GM03348 (cell line): ENCODE measurements at regions not wholly inside any gene's neighbourhood (a gene's known extent, or its start where the extent isn't known, plus 50 kb on each side); places are given as distances from the start of the nearest gene placed in this dataset.

Source experiments
- DNase-seq: peaks from one replicate; pipeline ENCODE4 v3.0.0; 2012; ENCODE audit warnings: low spot score

DNA sequence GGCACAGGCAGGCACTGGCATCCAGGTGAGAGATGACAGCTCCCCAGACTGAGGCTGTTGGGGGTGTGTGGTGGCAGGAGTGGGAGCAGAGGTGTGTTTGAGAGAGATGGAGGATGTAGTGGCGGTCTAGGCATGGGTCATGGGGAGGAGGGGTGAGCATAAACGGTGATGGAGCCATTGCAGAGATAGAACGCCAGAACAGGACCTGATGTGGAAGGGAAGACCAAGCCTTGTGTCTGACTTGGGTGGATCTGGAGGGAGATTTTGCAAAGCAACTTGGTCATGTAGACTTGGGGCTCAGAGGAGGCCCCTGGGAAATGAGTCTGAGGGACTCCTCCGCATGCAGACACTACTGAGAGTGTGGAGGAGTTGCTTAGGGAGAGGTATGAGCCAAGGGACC, 50.0 kb upstream of the CLDN5 start:
- no peak for DNase-seq

DNA sequence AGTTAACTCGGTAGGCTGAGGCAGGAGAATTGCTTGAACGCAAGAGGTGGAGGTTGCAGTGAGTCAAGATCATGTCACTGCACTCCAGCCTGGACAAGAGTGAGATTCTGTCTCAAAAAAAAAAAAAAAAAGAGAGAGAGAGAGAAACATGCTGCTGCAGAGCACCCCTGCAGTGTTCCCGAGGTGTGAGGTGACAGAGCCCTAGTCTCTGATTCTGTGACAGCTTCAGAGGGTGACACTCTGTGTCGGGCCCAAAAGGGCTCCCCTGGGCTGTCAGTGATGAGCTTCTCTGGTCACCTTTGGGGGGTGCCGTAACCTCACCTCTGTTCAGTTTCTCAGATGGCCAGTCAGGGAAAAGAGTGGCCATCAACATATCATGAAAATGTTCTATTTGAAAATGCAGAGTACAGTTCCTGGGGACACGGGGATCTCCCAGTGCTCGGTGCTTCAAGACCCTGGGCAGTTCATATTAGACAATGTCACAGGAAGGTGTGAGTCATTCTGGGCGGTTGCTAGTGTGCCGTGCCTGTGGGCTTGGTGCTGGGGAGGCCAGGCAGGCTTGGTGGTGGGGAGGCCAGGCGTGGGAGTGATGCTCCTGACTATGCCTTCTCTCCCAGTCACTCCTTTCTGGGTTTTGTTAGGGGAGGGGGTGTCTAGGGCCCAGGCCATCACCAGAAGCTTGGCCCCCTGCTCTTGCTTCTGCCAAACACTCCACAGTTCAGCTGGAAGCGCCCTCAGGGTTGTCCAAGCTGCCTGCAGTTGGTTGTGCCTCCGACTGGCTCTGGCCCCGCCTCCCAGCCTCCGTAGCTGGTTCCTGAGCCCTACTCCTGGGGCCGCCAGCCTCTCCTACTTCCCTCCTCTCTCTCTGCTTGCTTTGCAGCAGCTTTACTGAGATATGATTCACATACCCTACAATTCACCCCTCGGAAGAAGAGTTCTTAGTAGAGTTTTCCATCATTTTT, 52.5 kb upstream of the CLDN5 start:
- DNase-seq = peak; percentile 64

DNA sequence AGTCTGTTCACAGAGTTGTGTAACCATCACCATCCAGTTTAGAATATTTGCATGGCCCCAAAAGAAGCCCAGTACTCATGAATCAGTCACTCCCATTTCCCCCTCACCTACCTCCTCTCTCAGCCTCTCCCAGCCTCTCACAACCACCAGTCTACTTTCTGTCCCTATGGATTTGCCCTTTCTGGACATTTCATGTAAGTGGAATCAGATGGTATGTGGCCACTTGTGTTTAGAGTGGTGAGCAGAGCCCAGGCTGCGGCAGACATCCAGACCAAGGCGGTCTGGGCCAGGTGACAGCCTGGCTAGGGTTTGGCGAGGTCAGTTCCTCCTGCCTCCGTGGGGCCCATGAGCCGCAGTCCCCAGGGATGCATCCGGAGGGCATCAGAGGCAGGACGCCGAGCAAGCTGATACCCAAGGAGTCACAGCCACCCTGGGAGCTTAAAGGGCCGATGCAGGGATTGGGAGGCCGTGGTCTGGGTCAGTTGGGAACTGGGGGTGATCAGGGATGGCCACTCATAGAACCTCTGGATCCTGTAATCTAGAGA, 53.3 kb upstream of the CLDN5 start:
- no peak for DNase-seq

DNA sequence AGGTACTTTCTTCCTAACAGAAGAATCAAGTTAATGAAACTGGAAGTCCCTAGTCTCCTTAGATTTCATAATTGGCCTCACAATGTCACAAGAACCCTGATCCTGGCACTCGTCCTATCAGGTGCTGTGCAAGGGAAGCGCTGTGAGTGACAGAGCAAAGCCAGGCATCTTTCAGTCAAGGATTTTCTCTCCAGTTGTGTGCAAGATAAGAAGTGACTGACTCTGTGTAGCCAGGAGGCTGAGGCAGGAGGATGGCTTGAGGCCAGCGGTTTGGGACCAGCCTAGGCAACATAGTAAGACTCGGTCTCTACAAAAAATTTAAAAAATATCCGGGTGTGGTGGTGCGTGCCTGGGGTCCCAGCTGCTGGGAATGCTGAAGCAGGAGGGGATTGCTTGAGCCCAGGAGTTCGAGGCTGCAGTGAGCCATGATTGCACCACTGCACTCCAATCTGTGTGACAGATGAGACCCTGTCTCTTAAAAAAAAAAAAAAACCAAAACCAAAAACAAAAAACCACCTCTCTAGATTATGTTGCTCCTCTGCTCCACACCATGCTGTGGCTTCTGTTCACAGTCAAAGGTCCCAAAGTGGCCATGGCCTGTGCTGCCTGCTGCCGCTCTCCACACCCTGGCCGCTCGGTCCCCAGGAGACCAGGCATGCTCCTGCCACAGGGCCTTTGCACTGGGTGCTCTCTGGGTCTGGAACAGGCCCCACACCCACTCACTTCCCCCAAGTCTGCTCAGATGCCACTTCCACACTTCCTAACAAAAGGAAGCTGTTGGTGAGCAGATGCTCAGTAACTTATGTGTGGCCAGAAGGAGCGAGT, 54.2 kb upstream of the CLDN5 start:
- DNase-seq = no peak

DNA sequence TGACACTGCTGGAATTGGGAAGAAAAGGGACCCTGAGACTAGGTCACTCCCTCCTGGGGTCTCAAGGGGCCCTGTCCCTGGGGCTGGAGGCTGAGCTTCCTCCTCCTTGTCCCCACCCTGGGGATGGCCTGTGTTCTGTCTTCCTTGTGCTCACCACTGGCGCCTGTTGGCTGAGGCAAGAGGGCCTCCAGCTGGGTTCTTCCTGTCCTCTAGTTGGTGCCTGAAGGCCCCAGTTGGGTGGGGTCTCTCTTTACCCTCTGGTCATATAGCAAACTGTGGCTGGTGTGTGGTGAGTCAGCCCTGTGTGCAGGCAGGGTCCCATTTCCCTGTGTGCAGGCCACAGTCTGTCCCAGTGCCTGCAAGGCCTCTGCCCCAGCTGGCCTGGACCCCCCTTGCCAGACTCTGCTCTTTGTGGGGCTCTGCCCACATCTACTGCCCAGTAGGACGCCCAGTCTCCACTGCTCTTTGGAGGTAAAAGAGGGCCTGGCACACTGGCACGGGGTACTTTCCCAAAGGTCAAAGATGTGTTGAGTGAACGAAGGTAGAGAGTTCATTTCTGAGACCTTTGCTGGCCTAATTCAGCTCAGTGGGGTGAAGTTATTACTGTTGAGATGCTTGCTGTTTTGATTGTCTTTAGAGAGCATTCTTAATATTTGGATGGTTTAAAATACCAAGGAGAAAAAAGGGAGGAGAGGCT, 55.1 kb upstream of the CLDN5 start:
- DNase-seq = no peak

DNA sequence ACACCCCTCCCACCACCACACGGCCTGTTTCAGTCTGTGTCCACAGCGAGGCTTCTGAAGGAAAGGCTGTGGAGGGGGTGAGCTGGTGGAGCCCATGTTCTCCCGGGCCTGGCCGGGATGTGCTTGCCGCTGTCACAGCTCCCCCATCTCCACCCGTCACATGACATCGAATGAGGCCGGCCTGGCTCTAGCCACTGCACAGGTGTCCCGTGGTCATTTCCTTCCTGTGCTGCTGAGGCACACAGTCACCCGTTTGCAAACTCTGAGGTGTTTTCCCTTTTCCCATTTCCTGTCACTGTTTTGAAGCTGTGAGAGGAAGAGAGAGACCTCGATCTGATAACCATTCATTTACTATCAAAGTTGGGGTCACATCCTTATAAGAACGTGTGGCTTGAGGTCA, 55.7 kb upstream of the CLDN5 start:
- DNase-seq = no peak

DNA sequence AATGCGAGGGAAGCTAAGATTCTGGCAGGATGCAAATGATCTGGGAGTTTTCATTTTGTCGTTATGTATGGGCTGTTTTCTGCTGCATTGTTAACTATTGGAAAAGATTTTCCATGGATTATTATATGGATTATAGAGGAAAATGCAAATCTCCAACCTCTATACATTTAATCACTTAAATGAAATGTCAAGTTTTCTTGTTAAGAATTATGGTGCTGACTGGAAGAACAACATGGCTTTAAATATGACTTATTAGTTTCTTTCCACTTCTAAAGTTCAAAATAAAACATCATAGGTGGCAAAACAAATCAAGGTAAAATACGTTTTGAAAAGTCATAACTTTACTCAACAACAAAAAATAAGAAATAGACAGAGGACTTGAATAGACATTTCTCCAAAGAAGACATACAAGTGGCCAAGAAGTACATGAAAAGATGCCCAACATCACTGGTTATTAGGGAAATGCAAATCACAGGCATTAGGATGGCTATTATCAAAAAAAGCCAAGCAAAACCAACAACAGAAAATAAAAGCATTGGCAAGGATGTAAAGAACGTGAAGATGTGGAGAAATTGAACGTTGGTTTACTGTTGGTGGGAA, 56.2 kb upstream of the CLDN5 start:
- DNase-seq = no peak

DNA sequence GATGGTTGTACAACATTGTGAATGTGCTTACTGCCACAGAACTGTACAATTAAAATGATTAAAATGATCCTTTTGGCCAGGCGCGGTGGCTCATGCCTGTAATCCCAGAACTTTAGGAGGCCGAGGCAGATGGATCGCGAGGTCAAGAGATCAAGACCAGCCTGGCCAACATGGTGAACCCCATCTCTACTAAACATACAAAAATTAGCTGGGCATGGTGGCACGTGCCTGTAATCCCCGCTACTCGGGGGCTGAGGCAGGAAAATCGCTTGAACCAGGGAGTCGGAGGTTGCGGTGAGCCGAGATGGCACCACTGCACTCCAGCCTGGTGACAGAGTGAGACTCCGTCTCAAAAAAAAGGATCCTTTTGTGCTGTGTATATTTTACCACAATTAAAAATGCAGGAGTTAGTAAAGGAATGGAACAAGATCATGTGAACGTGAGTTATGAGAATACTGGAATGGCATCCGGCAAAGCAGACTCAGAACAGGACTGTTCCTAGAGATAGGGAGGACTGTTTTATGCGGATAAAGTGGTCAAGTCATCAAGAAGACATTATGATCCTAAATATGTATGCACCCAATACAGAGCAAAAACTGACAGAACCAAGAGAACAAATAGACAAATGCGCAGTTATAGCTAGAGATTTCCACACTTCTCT, 58.0 kb upstream of the CLDN5 start:
- no peak for DNase-seq

DNA sequence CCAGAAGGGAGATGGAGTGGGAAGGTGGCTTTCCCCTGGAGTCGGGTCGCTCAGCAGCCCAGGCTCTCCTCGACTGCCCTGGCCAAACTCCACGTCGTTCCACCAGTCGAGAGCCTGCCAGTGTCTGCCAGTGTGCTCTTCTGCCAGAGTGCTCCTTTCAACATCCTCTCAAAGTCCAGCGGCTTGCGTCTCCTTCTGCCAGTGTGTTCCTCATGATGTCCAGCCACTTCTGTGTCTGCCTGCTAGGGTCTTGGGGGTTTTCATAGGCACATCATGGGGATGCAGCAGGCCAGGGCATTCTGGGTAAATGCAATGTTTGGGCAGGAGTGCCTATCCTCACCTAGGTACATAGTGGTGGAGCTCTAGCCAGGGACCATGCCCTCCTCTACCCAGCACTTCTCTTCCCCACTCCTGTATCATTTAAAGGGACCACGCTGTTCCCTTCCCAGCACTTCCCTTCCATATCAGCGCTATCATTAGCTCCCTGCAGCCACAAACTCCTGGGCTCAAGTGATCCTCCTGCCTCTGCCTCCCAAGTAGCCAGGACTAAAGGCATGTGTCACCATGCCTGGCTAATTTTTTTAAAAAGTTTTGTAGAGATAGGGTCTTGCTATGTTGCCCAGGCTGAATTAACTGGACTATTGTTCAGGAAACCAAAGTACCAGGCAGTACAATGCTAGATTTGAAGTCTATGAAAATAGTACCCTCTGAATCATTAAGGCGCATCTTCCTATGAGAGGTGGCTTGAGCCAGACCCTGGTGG, 62.9 kb upstream of the CLDN5 start:
- DNase-seq = no peak

DNA sequence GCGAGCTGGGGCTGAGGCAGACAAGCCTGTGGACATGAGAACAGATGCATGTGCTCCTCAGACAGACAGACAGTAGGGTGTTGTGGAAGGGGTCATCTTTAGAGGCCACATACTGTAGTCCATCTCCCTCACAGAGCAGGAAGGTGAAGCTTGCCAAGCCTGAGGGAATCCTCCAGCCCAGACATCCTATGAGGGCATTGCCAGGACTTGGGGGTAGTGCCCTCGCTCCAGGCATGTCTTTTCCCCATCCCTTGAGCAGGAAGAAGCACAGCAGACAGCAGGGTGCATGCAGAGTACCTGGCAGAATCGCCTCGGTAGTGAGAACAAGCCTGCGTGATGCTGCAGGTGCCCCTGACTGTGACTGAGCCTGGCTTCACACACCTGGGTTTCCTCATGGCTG, 66.5 kb upstream of the CLDN5 start:
- peak; percentile 2 for DNase-seq

DNA sequence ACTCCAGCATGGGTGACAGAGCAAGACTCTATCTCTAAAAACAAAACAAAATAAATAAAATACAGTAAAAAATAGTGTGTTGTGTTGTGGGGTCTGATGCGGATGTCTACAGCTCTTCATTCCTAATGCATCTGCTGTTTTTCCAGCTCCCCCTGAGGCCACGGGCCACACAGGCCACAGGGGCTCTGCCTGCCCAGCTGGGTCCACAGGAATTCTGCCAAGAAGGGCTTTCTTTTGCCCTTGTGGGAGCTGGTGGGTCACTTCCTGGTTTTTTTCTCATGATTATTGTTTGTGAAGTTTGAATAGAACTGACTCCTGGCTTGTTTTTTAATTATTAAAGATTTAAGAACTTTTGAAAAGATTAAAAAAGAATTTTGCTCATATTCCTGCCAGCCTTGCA, 67.4 kb upstream of the CLDN5 start:
- no peak for DNase-seq

DNA sequence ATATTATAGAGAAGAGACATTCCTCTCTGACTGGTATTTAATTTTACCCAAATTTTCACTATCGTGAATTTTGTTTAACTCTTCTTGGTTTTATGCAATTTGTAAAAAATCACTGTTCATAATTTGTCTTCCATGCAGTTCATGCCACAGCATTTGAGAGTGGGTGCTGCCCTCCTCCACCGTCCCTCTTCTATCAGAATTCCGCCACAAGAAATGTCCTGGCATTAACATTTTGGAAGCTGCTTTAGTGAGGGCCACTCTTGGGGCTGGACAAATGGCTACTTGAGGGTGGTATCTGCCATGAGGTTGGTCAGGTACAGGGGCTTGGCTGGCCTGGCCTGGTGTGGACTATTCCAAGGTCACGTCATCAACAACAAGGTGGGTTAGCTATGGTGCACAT, 68.3 kb upstream of the CLDN5 start:
- no peak for DNase-seq

DNA sequence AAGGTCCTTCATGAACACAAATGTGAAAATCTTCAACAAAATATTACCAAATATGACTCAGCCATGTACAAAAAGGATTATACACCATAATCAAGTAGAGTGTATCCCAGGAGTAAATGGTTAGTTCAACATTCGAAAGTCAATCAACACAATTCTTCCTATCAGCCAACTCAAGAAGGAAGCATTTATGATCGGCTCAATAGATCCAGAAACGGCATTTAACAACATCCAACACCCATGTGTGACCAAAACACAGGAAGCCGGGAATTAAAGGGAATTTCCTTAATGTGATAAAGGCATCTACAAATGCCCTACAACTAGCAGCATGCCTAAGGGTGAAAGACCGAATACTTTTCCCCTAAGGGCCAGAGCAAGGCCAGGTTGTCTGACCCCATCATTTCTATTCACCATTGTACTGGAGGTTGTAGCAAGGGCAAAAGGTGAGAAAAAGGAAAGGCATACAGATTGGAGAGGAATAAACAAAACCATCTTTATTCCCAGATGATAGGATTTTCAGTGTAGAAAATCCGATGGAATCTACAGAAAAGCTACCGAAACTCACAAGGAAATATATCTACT, 69.9 kb upstream of the CLDN5 start:
- DNase-seq = no peak

DNA sequence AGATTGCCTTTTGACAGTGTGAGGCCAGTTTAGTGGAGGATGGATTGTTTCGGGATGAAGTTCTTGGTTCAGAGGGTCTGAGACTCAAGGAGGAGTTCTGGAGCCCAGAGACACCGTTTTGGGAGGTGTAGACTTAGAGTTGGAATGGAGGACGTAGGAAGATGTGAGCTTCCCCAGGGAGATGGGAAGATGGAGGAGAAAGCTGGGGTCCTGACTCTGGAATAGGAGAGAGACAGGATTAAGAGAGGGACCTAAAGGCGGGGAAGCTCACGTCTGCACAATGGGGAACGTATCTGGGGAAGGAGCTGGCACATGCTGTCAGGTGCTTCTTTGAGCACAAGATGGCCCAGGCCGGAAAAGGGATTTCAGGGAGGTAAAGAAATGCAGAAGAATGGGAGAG, 71.3 kb upstream of the CLDN5 start:
- DNase-seq = no peak

DNA sequence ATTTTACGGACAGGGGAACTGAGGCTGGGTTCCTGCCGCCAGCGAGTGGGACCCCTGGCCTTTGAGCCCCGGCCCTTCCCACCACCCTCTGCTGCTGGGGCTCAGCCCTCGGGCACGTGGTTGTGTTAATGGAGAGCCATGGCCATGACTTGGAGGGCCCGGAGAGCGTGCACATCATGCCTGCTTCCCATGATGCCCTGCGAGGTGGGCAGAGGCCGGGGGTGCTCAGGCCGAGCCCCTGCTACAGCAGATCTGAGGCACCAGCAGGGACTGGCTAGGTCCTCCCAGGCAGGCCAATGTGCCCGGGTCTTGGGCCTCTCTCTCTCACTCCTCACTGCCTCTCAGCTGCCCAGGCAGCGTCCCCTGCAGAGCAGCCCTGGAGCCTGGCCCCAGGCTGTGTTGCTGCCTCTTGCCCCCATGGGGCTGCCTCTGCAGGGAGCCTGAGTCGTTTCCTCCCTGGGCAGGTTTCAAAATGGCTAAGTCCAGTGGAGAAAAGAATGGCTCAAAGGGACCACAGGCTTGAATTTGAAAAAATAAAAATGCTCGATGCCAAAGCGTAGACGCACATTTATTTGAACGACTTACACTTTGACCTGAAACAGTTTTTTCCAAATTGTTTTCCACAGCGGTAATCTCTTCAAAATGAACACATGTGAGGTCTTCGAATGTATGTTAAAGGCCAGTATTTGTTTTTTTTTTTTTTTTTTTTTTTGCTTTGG, 72.6 kb upstream of the CLDN5 start:
- no peak for DNase-seq

DNA sequence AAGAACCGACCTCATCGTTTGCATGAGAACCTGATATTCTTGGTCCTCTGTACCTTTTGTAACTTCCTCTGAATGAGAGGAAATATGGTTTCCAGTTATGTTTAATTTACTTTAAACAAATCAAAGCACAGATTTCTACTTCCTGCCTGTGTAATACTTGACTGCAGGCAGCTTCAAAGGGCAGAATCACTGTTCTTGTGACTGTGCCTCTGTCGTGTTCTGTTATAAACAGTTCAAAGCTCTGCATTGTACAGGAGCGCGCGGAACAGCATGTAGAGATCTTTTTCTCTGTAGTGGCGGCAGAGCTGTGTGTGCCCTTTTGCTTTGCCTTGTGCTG, 73.2 kb upstream of the CLDN5 start:
- DNase-seq = no peak

DNA sequence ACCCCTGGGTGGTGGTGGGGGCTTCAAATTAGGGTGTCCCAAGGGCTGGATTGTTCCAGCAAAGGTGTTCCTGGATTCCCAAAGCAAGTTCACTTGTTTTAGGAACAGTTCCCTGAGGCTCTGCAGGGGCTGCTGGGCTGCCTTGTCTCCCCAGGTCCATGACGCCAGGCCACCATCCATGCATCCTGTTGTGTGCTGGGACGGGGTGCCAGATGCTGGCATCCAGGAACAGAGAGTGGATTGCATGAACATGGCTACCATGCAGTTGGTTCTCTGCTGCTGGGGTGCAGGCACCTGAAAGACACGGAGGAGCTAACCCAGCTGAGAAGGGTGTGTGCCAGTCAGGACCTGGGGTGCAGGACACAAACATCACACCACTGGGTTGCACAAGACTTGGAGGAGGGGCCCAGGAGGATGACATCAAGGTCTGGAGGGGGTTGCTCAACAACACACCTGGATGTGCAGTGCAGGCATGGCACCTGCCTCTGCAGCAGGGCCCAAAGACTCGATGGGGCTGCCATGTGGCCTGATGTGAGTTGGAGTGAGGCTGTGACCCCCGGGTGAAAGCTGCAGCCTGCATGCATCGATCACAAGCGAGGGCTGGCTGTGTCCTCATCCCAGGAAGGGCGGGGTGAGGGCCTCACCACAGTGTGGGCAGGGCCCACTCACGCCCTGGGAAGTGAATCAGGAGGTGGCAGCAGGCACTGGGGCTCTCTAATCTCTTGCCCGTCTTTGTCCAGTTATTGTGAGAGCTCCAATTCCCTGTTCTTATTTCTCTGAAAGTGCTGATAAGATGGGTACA, 74.0 kb upstream of the CLDN5 start:
- no peak for DNase-seq

DNA sequence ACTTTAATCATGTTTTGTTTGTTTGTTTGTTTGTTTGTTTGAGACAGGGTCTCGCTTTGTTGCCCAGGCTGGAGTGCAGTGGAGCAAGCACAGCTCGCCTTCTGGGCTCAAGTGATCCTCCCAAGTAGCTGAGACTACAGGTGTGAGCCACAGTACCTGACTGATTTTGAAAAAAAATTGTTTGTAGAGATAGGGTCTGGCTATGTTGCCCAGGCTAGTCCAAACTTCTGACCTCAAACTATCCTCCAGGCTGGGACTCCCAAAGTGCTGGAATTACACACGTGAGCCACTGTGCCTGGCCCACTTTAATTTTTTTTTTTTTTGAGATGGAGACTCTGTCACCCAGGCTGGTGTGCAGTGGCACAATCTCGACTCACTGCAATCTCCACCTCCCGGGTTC, 74.8 kb upstream of the CLDN5 start:
- DNase-seq = no peak
